IPS-18c (cell line): ENCODE measurements at regions not wholly inside any gene's neighbourhood (a gene's known extent, or its start where the extent isn't known, plus 50 kb on each side); places are given as distances from the start of the nearest gene placed in this dataset.

Experiments used
- H3K4me3 ChIP-seq: 2 replicates; pipeline ENCODE4 v1.7.0; 2013; ENCODE audit warnings: low read depth, mild to moderate bottlenecking, low read length, moderate library complexity; ENCODE audit not compliant: insufficient read depth
- H3K9me3 ChIP-seq: one replicate; pipeline ENCODE4 v1.6.1; 2013; ENCODE audit warnings: mild to moderate bottlenecking, low read length, moderate library complexity; ENCODE audit not compliant: control insufficient read depth, insufficient read depth

DNA sequence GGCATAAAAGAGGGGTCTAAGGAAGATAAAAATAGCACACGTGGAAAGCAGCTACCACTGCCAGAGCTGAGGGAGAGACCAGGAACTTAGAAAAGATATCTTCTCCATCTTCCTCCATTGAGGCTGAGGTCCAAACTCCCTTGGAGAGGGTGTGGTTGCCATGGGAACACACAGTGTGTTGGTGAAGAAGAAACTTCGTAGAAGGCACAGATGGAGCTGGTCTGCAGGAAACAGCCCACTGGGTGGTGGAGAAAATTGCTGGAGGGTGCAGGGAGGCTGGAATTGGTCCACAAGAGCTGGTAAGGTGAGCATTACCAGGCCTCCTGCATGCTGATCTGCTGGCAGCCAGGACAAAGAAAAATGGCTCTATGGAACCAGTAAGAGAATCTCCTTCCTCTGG is 191.0 kb downstream of the HRH4 start:
- Histone ChIP-seq H3K9me3 (peaks cover 4% of the 10 kb centered on the region), H3K4me3 (no peak overlapping the region)

DNA sequence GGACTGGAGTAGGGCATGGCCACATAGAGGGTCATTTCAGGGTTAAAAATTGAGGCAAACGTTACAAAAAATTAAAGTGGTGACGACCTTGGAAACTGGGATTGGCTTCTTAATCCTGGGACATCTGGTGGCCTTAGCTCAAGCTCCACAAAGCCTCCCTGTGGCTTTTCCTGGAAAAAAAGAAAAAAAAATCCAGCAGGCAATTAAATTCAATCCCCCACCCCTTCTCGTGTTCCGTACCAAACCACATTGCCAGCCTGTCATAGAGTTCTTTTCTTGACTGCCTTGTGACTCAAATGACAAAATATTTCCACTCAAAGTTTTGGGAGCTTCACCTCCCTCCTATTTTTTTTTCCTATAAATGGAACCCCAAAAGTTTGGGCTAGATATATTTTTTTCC is 195.6 kb downstream of the HRH4 start:
- H3K4me3 ChIP-seq, result no peak overlapping the region

DNA sequence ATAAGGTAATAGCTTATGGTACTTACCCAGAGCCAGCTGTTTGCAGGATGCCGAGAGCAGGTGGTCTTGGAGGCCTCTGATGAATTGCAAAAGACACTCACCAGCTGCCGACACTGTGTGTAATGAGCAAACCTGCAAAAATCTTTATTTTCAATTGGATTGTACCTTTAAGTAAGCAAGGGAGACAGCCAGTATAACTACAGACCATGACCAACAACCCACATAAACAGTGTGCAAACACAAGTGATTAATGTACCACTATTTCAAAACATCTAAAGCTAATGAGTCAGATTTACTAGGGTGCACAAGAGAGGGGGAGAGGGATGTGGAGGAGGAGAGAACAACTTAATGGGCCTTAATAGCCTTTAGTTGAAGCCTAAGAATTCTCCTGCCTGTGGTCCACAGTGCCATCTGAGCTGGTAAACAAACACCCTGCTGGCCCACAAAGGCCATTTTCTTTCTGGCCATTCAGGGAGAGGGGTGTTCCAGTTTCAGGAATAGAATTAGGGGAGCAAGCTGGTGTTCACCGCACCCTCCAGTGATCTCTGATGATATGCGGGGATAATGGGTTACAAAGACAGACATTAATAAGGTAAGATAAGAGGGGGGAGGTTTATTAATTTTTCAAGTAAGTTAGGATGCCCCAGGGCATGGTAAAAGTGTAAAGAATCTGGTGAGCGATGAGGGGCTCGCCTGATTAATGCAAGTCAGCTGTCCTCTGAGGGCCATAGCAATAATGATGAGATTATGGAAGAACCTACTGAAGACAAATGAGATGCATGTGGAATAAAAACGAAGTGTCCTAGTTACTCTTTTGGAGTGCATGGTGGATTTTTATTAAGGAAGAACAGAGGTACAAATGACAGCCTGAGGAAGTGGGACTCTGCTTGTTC is 196.4 kb downstream of the HRH4 start:
- Histone ChIP-seq H3K9me3 (no peaks in the 10 kb centered on the region), H3K4me3 (no peak overlapping the region)

More for the DNA sequence above, 195.6 kb downstream of the HRH4 start:
- peaks cover 4% of the 10 kb centered on the region for H3K9me3 ChIP-seq

DNA sequence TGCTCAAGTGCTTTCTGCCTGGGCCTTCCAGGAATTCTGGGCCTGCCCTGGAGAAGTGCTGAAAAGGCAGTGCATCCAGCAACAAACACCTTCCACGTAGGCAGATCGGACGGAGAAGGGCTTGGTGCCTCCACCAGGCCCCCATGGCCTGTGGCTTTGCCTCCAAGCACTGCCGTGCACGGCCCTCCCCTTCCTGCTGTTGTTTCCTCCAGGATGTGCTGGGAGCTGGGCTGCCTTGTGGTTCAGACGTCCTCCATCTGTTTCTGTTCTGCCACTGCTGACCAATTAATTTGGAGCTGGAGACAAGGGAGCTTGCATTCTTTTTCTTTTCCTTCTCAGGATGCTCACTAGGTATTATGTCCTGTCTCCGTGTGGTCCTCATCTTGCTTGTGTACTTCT is 197.0 kb downstream of the HRH4 start:
- H3K4me3 ChIP-seq, result no peak overlapping the region
- H3K9me3 ChIP-seq, result no peaks in the 10 kb centered on the region

DNA sequence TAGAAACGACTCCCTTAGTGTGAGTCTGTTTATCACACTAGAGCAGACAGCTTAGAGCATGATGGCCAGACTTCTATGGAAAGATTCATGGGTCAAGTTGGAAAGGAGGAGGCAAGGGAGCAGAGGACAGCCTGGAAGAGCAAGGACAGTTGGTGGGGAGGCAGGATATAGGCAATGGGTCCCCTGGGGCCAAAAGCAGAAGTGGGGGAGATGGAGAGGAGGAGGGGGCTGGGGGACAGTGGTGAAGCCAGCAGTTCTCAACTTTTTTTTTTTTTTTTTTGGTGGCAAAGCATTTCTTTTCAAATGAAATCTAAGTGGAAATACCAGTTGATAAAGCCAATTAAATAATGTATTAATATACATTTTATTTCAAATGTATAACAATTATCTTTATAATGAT is 197.9 kb downstream of the HRH4 start:
- no peaks in the 10 kb centered on the region for H3K9me3 ChIP-seq
- no peak overlapping the region for H3K4me3 ChIP-seq

DNA sequence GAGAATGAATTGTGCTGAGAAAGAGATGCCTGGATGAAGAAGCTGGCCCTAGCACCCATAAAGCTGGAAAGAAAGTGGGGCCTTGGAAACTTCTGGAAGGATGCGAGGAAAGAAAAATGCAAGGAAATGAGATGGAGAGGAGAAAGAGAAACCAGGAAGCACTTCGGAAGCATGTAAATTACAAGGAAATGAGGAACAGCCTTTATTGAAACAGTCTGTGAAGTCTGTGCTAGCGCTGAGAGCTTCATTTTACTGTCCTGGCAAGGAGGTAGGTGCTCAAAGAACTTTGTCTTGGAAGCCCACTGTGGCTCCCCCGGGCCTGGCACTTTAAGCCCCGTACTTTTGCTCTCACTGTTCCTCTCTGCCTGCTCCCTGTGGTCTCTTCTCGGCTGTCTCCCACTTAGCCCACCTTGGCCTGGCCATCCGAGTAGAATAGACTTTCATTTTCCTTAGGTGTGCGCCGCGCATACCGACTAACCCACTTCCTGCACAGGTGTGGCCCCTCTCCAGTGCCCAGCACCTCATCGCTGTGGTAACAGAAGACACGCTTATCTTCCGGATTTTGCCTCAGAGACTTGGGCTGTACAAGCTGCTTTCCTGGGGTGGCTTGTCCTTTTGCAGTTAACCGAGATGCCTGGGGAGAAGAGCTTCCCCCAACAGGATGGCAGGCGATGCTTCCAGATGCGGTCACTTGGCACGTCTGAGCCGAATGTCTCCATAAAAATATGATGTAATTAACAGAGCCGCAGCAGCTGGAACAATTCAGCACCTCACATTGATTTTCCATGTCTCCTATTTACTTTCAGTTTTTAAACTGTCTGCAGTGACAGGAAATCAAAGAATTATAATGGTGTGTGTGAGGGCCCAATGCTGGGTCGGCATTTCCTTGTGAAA is 199.6 kb downstream of the HRH4 start:
- no peak overlapping the region for H3K4me3 ChIP-seq
- no peaks in the 10 kb centered on the region for H3K9me3 ChIP-seq

DNA sequence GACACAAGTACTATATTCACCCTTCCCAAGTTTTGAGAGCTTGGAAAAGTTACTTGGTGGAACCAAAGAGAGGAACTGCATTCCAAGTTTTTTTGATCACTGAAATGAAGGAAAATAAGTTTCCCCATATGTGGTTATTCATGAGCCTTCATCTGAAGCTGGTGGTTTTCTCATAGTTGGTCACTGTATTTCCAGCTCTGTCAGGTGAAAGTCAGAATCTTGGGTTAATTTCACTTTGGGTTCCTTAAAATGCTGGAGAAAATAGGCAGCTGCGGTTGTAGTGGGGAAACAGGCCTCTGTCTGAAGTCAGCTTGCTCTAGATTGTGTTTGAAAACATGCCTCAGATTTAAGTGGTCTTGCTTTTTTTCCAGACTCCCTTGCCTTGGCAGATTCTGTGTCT is 200.5 kb downstream of the HRH4 start:
- H3K9me3 ChIP-seq, result no peaks in the 10 kb centered on the region

DNA sequence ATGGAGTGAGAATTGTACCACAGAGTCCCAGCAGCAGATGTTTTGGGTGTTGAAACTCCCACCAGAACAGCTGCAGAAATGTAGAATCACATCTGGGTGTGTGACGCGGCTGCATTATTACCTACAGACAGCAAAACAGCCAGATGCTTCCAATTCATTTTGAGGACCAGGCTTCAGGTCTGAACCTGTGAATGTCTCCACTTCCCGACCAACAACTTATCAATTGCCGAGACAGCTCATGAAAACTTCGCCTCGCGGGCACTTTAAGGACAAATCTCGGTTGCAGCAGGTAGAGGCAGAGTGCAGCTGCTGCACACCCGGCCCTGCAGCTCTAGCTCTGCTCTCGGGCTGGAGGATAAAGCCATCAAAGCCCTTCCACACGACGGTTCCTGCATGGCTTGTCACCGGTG is 202.0 kb downstream of the HRH4 start:
- Histone ChIP-seq H3K4me3 (no peak overlapping the region), H3K9me3 (no peaks in the 10 kb centered on the region)

More for the DNA sequence above, 200.5 kb downstream of the HRH4 start:
- no peak overlapping the region for H3K4me3 ChIP-seq

DNA sequence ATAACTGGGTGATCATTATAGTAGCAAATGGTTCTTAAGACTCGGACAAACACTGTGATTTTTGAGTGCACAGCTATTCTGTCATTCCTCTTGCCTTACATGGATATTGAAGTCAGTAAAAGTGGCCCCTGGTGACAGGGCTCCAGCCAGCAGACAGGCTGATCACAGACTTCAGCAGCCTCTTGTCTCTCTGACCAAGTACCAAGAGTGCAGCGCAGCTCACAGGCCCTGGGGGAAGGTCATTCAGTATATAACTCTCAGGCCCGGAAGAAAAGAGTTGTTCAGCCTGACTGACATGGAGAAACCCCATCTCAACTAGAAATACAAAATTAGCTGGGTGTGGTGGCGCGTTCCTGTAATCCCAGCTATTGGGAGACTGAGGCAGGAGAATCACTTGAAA is 202.6 kb downstream of the HRH4 start:
- H3K4me3 ChIP-seq, result no peak overlapping the region

DNA sequence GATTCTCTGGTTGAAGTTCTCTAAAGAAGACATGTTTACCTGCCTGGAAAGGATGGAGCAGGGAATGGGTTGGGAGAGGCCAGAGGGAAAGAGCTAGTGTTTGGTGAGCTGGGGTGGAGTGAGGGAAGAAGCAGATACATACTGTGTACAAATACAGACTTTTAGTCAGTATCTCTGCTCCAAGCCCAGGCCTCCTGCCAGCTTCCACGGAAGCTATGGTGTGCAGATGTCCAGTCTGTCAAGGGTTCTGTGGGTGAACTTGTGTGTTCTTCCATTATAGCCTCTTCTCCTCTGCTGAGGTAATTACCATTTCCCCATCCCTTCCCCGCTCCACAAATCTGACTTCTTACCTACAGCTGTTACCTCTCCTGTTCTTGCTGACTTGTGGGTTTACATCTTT is 208.6 kb downstream of the HRH4 start:
- H3K4me3 ChIP-seq, result no peak overlapping the region
- H3K9me3 ChIP-seq, result no peaks in the 10 kb centered on the region

More for the DNA sequence above, 202.6 kb downstream of the HRH4 start:
- no peaks in the 10 kb centered on the region for H3K9me3 ChIP-seq

DNA sequence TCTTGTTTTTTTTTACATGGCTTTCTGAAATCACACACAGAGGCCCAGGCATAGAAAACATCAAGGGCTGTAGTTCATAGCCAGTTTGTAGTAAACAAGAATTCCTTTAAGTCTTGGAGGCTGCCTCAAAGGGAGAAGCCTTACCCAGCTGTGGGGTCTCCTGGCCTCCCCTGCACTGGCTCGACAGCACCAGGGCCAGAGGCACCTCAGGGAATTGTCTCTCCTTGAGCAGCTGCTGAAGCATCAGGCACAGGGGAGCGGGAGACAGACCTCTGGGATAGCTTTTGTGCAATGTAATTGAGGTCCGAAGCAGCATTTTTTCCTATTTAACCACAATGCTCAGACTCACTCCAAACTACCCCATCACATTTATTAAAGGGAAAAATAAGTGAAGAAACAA is 209.1 kb downstream of the HRH4 start:
- no peak overlapping the region for H3K4me3 ChIP-seq
- no peaks in the 10 kb centered on the region for H3K9me3 ChIP-seq

DNA sequence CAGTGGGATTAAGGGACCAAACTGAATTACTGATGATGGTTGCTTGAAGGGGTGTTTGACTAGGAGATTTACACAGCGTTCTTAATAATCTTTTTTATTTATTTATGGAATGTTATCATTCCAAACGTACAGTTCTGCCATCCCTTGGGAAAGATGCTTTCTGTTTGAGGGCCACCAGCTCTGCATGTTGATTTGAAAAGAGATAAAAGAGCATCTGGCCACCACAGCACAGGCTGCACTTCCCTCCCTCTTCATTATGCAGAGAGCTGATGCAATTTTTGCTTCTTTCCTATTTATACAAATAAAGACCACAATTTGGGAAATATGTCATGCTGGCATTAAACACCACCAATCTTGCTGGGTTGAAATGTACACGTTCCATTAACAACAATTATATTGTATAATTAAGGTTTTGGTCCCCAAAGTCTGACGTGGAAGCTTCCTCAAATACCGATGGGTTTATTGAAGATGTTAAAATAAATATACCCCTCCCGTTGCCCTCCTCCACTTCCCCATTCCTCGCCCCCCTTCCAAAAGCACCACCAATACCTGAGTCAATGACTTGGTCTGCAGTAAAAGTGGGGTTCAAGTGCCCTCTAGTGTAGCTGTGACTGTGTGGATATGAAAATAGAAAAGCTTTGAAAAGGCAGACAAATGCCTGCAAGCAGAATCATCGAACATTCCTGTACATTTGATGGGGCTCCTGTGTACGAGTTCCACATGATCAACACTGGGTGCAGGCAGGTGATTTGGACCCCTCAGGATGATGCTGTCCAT is 211.9 kb downstream of the HRH4 start:
- Histone ChIP-seq H3K9me3 (no peaks in the 10 kb centered on the region), H3K4me3 (no peak overlapping the region)

DNA sequence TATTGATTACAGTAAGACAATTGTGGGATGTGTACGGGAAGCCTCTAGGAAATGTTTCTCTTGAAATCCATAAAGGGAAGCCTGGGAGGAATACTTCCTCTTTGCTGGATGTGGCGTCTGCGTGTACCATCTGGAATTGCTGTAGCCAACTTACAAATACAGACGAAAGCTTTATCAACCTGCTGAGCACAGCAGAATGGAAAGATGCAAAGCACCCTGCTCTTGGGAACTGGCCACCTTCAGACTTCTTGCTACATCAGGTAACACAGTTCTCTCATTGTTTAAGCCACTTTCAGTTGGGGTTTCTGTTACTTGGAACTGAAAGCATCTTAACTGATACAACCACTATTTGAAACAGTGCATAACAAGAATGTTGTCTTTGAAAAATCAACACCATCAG is 213.8 kb downstream of the HRH4 start:
- Histone ChIP-seq H3K9me3 (no peaks in the 10 kb centered on the region), H3K4me3 (no peak overlapping the region)

DNA sequence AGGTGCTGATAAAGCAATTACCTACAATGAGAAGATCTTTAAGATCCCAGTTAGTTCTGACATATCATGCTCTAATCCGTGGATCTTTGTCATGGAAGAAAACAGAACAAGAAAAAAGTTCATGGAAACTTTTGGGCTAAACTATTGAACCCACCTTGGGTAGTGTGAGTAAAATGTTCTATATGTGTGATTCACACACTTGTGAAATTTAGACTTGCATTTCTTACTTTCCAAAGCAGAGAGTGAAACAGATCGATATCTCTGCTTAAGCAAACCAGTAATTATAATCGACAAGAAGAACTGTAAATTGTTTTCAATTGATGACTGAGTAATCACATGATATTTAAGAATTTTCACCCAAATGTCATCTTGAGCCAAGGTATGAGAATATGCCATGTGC is 214.2 kb downstream of the HRH4 start:
- no peaks in the 10 kb centered on the region for H3K9me3 ChIP-seq
- no peak overlapping the region for H3K4me3 ChIP-seq

DNA sequence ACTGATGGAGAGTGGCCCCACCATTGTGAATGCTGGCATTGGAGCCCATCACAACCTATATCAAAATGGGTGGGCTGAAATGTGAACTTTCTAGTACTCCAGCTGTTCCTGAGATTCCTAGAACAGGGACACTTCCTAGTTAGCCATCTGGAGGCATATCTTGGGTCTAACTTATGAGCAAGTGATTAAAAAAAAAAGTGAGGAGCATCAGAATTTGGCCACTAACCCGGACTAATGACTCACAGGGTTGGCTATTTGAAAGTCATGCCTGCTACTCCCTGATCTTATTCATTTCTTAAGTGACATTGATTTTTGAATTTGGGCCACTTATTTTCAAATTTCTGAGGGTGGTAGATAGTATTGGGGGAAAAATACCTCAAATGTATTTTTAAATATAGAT is 216.6 kb downstream of the HRH4 start:
- no peaks in the 10 kb centered on the region for H3K9me3 ChIP-seq
- no peak overlapping the region for H3K4me3 ChIP-seq

DNA sequence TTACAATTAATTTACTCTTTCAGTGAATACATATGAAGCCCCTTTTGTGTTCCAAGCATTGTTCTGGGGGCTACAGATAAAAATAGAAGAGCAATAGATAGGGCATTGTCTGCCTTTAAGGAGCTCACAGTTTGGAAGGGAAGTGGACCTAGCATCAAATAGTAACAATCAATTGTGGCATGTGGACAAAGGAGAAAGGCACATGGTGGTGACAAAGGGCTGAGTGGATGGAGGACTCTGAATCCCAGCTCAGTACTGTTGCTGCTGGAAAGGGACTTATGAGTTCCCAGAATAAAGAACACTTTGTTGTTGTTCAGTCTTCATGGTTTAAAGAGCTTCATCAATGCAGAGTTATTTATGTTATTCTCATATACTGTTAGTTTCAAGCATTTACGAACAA is 217.7 kb downstream of the HRH4 start:
- Histone ChIP-seq H3K4me3 (no peak overlapping the region), H3K9me3 (no peaks in the 10 kb centered on the region)

DNA sequence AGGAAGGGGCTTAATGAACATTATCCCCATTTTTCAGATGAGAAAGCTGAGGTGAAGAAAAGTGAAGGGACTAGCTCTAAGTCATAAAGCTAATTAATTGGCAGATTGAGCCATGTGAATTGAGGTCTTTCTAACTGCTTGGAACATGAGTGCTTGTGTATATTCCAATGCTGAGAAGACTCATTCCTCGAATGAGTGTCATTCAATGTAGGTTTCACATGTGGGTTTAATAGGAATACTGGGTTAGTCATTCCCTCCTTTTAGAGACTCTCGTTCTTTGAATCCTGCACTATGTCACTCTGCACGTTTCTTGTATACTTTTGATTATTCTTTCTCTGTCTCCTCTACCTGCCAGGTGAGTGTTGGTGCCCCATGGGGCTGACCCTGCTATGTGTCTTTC is 218.2 kb downstream of the HRH4 start:
- Histone ChIP-seq H3K9me3 (no peaks in the 10 kb centered on the region), H3K4me3 (no peak overlapping the region)
